ENCODE measurements at regions not wholly inside any gene's neighbourhood (a gene's known extent, or its start where the extent isn't known, plus 50 kb on each side); places are given as distances from the start of the nearest gene placed in this dataset.

DNA sequence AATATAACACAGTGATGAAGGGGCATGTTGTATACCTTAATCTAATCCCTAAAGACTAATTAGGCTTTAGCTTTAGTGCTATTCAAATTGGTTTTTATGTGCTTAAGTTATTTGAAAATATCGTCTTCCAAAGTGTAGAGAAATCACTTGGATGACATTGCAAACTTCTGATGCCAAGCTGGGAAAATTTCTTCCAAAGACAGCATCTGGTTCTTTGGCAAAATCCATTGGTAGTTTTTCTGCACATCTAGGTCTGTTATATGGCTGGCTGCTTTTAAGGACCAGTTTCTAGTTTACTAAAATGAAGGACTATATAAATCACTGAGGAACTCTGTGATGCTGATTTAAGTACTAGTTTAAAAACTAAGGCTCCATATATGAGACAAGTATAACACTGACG, 2362.3 kb downstream of the PCDH9 start:
- no peak for ATAC-seq (ENCODE audit: low read depth)
- H3K14ac ChIP-seq (replicated peaks; ENCODE audit: low read depth, low read length): no peak overlapping the region
- dilution Hi-C loops (cut with HindIII; ENCODE audit: low sequenced_read_pairs, unreplicated experiment): no loop called here

More for the DNA sequence above, 2362.3 kb downstream of the PCDH9 start:
- ChIA-PET CTCF (no interaction called here), POLR2A (ENCODE audit: unreplicated experiment) (no interaction called here)
- WGBS, 2 experiments (ENCODE audit: extremely low coverage in 2 of 2, insufficient read length in 1 of 2): no CpG with 5 or more reads among the region's 2 CpGs
- H3K9me1 ChIP-seq (ENCODE audit: insufficient read depth, low read length): no peaks in the 10 kb centered on the region
- H3K23ac ChIP-seq (ENCODE audit: low read depth, low read length): no peak overlapping the region
- no peak overlapping the region for H2AK9ac ChIP-seq (replicated peaks; ENCODE audit: low read depth, low read length, poor library complexity)
- H4K91ac ChIP-seq (ENCODE audit: insufficient read depth, low read depth, low read length): no peak overlapping the region
- H3K9me3 ChIP-seq (ENCODE audit: control insufficient read depth, insufficient read depth, low read length): no peaks in the 10 kb centered on the region
- H3K27ac ChIP-seq (ENCODE audit: insufficient read depth, low read length): no peak overlapping the region
- no peaks in the 10 kb centered on the region for H3K36me3 ChIP-seq (ENCODE audit: control insufficient read depth, insufficient read depth, low read length)
- H3K56ac ChIP-seq (ENCODE audit: extremely low read depth, insufficient read depth, low read length): no peak overlapping the region
- no peaks in the 10 kb centered on the region for H3K79me1 ChIP-seq (ENCODE audit: low read depth in 1 of 2, low read length in 2 of 2)
- no peak overlapping the region for H4K8ac ChIP-seq (ENCODE audit: low read depth in 2 of 2, low read length in 2 of 2)
- H2BK120ac ChIP-seq (ENCODE audit: low read depth, low read length): no peak overlapping the region
- no peak overlapping the region for H3K9ac ChIP-seq (ENCODE audit: low read depth, low read length)
- H3K4me2 ChIP-seq (ENCODE audit: low read depth, low read length): no peak overlapping the region
- H3K4me3 ChIP-seq (ENCODE audit: insufficient read depth, low read depth, low read length): no peak overlapping the region
- no peak overlapping the region for H3K4ac ChIP-seq (ENCODE audit: low read depth, low read length)
- no peak overlapping the region for H2BK5ac ChIP-seq (ENCODE audit: low read depth, low read length, poor library complexity, severe bottlenecking)
- in situ Hi-C loops (cut with MboI; ENCODE audit: low sequenced_read_pairs) (no loop called here), intact Hi-C loops (cut with micrococcal nuclease) (no loop called here)
- BruUV-seq (replicated peaks): no TSS peak
- no peak overlapping the region for H2BK15ac ChIP-seq (ENCODE audit: low read depth, low read length)
- DNase-seq: no peak
- H2BK20ac ChIP-seq (ENCODE audit: low read depth, low read length): no peak overlapping the region
- no peak overlapping the region for H2AK5ac ChIP-seq (ENCODE audit: low read depth, low read length)
- no peaks in the 10 kb centered on the region for H3K27me3 ChIP-seq (ENCODE audit: control insufficient read depth, insufficient read depth, low read length)
- H4K5ac ChIP-seq (ENCODE audit: low read depth, low read length): no peak overlapping the region
- H4K20me1 ChIP-seq (ENCODE audit: insufficient read depth, low read length): no peaks in the 10 kb centered on the region
- TF ChIP-seq RFX5 (IDR thresholded peaks at IDR 0.05; ENCODE audit: low read depth, low read length) (no peak), SMC3 (IDR thresholded peaks at IDR 0.05; ENCODE audit: low read depth, low read length) (no peak), CHD1 (IDR thresholded peaks at IDR 0.05; ENCODE audit: low read depth, low read length) (no peak), MXI1 (IDR thresholded peaks at IDR 0.05; ENCODE audit: borderline replicate concordance, low read depth, low read length) (no peak), POLR2A (IDR thresholded peaks at IDR 0.05; ENCODE audit: low read depth, low read length) (no peak), MAZ (IDR thresholded peaks at IDR 0.05; ENCODE audit: borderline replicate concordance, low read depth, low read length) (no peak), RAD21 (IDR thresholded peaks at IDR 0.05; ENCODE audit: low read length) (no peak), BHLHE40 (IDR thresholded peaks at IDR 0.05; ENCODE audit: low read depth, low read length) (no peak), FOS (IDR thresholded peaks at IDR 0.05; ENCODE audit: low read depth, low read length) (no peak), MAFK (IDR thresholded peaks at IDR 0.05; ENCODE audit: low read depth, low read length) (no peak), NFE2L2 (IDR thresholded peaks at IDR 0.05; ENCODE audit: low read depth, low read length) (no peak), RCOR1 (IDR thresholded peaks at IDR 0.05; ENCODE audit: insufficient replicate concordance, low read length) (no peak), CEBPB (IDR thresholded peaks at IDR 0.05; ENCODE audit: low read depth, low read length) (no peak)
- TF ChIP-seq, protein P1, sequence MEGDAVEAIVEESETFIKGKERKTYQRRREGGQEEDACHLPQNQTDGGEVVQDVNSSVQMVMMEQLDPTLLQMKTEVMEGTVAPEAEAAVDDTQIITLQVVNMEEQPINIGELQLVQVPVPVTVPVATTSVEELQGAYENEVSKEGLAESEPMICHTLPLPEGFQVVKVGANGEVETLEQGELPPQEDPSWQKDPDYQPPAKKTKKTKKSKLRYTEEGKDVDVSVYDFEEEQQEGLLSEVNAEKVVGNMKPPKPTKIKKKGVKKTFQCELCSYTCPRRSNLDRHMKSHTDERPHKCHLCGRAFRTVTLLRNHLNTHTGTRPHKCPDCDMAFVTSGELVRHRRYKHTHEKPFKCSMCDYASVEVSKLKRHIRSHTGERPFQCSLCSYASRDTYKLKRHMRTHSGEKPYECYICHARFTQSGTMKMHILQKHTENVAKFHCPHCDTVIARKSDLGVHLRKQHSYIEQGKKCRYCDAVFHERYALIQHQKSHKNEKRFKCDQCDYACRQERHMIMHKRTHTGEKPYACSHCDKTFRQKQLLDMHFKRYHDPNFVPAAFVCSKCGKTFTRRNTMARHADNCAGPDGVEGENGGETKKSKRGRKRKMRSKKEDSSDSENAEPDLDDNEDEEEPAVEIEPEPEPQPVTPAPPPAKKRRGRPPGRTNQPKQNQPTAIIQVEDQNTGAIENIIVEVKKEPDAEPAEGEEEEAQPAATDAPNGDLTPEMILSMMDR (conservative IDR thresholded peaks at IDR 0.05; ENCODE audit: low read depth, low read length): no peak
- TF ChIP-seq, protein P2, sequence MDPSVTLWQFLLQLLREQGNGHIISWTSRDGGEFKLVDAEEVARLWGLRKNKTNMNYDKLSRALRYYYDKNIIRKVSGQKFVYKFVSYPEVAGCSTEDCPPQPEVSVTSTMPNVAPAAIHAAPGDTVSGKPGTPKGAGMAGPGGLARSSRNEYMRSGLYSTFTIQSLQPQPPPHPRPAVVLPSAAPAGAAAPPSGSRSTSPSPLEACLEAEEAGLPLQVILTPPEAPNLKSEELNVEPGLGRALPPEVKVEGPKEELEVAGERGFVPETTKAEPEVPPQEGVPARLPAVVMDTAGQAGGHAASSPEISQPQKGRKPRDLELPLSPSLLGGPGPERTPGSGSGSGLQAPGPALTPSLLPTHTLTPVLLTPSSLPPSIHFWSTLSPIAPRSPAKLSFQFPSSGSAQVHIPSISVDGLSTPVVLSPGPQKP (IDR thresholded peaks at IDR 0.05; ENCODE audit: borderline replicate concordance, low read depth, low read length): no peak
- TF ChIP-seq, protein P3, sequence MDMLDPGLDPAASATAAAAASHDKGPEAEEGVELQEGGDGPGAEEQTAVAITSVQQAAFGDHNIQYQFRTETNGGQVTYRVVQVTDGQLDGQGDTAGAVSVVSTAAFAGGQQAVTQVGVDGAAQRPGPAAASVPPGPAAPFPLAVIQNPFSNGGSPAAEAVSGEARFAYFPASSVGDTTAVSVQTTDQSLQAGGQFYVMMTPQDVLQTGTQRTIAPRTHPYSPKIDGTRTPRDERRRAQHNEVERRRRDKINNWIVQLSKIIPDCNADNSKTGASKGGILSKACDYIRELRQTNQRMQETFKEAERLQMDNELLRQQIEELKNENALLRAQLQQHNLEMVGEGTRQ (IDR thresholded peaks at IDR 0.05; ENCODE audit: low read depth, low read length): no peak
- H3K18ac ChIP-seq (ENCODE audit: low read depth, low read length): no peak overlapping the region
- no peaks in the 10 kb centered on the region for H3K4me1 ChIP-seq (ENCODE audit: control insufficient read depth, insufficient read depth, low read length)
- no peak overlapping the region for H2AFZ ChIP-seq (replicated peaks; ENCODE audit: low read length, poor library complexity)
